Uterus (tissue), 3 donors: ENCODE measurements at regions not wholly inside any gene's neighbourhood (a gene's known extent, or its start where the extent isn't known, plus 50 kb on each side); places are given as distances from the start of the nearest gene placed in this dataset.
"Not testable (repeated sequence)": the region's sequence is repeated elsewhere in the genome, so short reads cannot be mapped to it uniquely, and the experiment has no call there.

ENCODE experiments used
- DNase-seq, 2 donors: peaks; one replicate each; pipeline ENCODE4 v3.0.0-alpha.2; 2019 to 2020
- H3K27ac ChIP-seq, 2 donors: fragments of 200-600 bp; sonication (generic); 1 replicate in 1 of 2; 2 replicates in 1 of 2; pipeline ENCODE4 v1.5.1; 2016 to 2018
- H3K27me3 ChIP-seq, 2 donors: fragments of 200-600 bp; sonication (generic); one replicate each; pipeline ENCODE4 v1.5.1; 2018 to 2019; ENCODE audit warnings: control low read depth in 1 of 2
- H3K36me3 ChIP-seq, 2 donors: fragments of 200-600 bp; sonication (generic); one replicate each; pipeline ENCODE4 v1.5.1; 2019; ENCODE audit warnings: control low read depth in 1 of 2
- H3K4me1 ChIP-seq, 2 donors: fragments of 200-600 bp; sonication (generic); one replicate each; pipeline ENCODE4 v1.5.1; 2018 to 2019; ENCODE audit warnings: control low read depth in 1 of 2
- H3K4me3 ChIP-seq, 2 donors: fragments of 200-600 bp; sonication (generic); 1 replicate in 1 of 2; 2 replicates in 1 of 2; pipeline ENCODE4 v1.5.1; 2018 to 2019; ENCODE audit warnings: mild to moderate bottlenecking in 1 of 2
- H3K9me3 ChIP-seq, 2 donors: fragments of 200-600 bp; sonication (generic); one replicate each; pipeline ENCODE4 v1.5.1; 2019; ENCODE audit warnings: control low read depth in 1 of 2
- CTCF ChIP-seq, 4 experiments: fragments of 200-600 bp in 2 of 4; fragments of 450-650 bp in 2 of 4; sonication (generic) in 2 of 4; IDR thresholded peaks; one replicate each; pipeline ENCODE4 v1.5.1; 2016 to 2019; ENCODE audit warnings: antibody characterized with exemption in 4 of 4, mild to moderate bottlenecking in 2 of 4, moderate library complexity in 1 of 4
- POLR2A ChIP-seq, 2 donors: fragments of 450-650 bp; IDR thresholded peaks; one replicate each; pipeline ENCODE4 v1.6.1; 2016; ENCODE audit warnings: antibody characterized with exemption in 2 of 2, mild to moderate bottlenecking in 1 of 2, moderate library complexity in 1 of 2
- intact Hi-C: fragments of 100-400 bp; cut with DNase I; formaldehyde crosslinking; loops from one replicate; pipeline ENCODE4 v1.15.1; 2023; ENCODE audit warnings: low total_unique reads
- donor health status: DM: yes; HTN: yes; CAD: no.

GRCh38 chr4:159791334-159791733 is 688.5 kb downstream of the RAPGEF2 start:
- no peak for TF ChIP-seq POLR2A (IDR thresholded peaks at IDR 0.05)
- no peak for TF ChIP-seq CTCF (IDR thresholded peaks at IDR 0.05)
- no peak for DNase-seq
- Histone ChIP-seq H3K27me3 (no peaks in the 10 kb centered on the region), H3K4me3 (no peak overlapping the region), H3K27ac (no peak overlapping the region), H3K4me1 (no peaks in the 10 kb centered on the region), H3K36me3 (peaks cover 0 to 5% of the 10 kb centered on the region in 2 donors), H3K9me3 (no peaks in the 10 kb centered on the region)
- intact Hi-C loops = no loop called here

- intact Hi-C loops, H3K27ac ChIP-seq, H3K9me3 ChIP-seq, DNase-seq, H3K4me1 ChIP-seq, H3K36me3 ChIP-seq, H3K4me3 ChIP-seq, H3K27me3 ChIP-seq: not testable (repeated sequence)
These were observed 701.7 kb downstream of the RAPGEF2 start for GRCh38 chr4:159804592-159804991.

GRCh38 chr4:159823743-159824142 is 720.9 kb downstream of the RAPGEF2 start:
- Histone ChIP-seq H3K36me3 (no peaks in the 10 kb centered on the region), H3K27me3 (no peaks in the 10 kb centered on the region), H3K4me1 (no peaks in the 10 kb centered on the region), H3K4me3 (no peak overlapping the region), H3K27ac (no peak overlapping the region), H3K9me3 (no peaks in the 10 kb centered on the region)
- DNase-seq = no peak
- no peak for TF ChIP-seq POLR2A (IDR thresholded peaks at IDR 0.05)
- TF ChIP-seq CTCF (IDR thresholded peaks at IDR 0.05) = no peak
- intact Hi-C loops = no loop called here

GRCh38 chr4:159828687-159829086 is 725.8 kb downstream of the RAPGEF2 start:
- DNase-seq = no peak
- intact Hi-C loops = no loop called here
- H3K27me3 ChIP-seq = no peaks in the 10 kb centered on the region
- H3K4me3 ChIP-seq = no peak overlapping the region
- H3K36me3 ChIP-seq = no peaks in the 10 kb centered on the region
- TF ChIP-seq CTCF (IDR thresholded peaks at IDR 0.05) = no peak
- H3K27ac ChIP-seq = no peak overlapping the region
- H3K9me3 ChIP-seq = no peaks in the 10 kb centered on the region
- H3K4me1 ChIP-seq = no peaks in the 10 kb centered on the region

GRCh38 chr4:159829184-159829583 is 726.3 kb downstream of the RAPGEF2 start:
- intact Hi-C loops = no loop called here
- no peak overlapping the region for H3K4me3 ChIP-seq
- H3K4me1 ChIP-seq = no peaks in the 10 kb centered on the region
- no peaks in the 10 kb centered on the region for H3K27me3 ChIP-seq
- no peaks in the 10 kb centered on the region for H3K36me3 ChIP-seq
- DNase-seq = no peak
- H3K27ac ChIP-seq = no peak overlapping the region
- no peaks in the 10 kb centered on the region for H3K9me3 ChIP-seq
- TF ChIP-seq CTCF (IDR thresholded peaks at IDR 0.05) = no peak

- no peaks in the 10 kb centered on the region for H3K27me3 ChIP-seq
- no peak overlapping the region for H3K27ac ChIP-seq
- no peak for DNase-seq
- H3K36me3 ChIP-seq = no peaks in the 10 kb centered on the region
- H3K9me3 ChIP-seq = no peaks in the 10 kb centered on the region
- no peaks in the 10 kb centered on the region for H3K4me1 ChIP-seq
- no peak overlapping the region for H3K4me3 ChIP-seq
- TF ChIP-seq POLR2A (IDR thresholded peaks at IDR 0.05) = no peak
- TF ChIP-seq CTCF (IDR thresholded peaks at IDR 0.05) = no peak
- intact Hi-C loops = no loop called here
These were observed 734.2 kb downstream of the RAPGEF2 start for GRCh38 chr4:159837071-159837470.
